GM12878 (cell line): ENCODE measurements at regions not wholly inside any gene's neighbourhood (a gene's known extent, or its start where the extent isn't known, plus 50 kb on each side); places are given as distances from the start of the nearest gene placed in this dataset.

Experiments used
- ATAC-seq: fragments of 200-7000 bp; cut with Tn5 transposase; 3 replicates; pipeline ENCODE4 v1.9.1; 2020; ENCODE audit warnings: mild to moderate bottlenecking, moderate library complexity
- BruUV-seq: library from RNA; stranded (reverse); fragments of 400-500 nt; replicated peaks from 2 replicates; lab custom pipeline; 2021; lab: Mats Ljungman, UMichigan
- CTCF ChIA-PET: fragments of 300-600 bp; sonication (Branson Sonifier 250); formaldehyde crosslinking; extraction: SDS; loops from one replicate; lab custom pipeline; 2021; ENCODE audit warnings: inconsistent platforms; lab: Yijun Ruan, JAX
- POLR2A ChIA-PET: fragments of 350-600 bp; formaldehyde crosslinking; extraction: SDS; loops from one replicate; lab custom pipeline; 2021; ENCODE audit warnings: inconsistent platforms; lab: Charles Lee
- RAD21 ChIA-PET: fragments of 300-600 bp; sonication (Branson Sonifier 250); formaldehyde crosslinking; loops from one replicate; lab custom pipeline; 2023; ENCODE audit warnings: antibody characterized with exemption; ENCODE audit not compliant: unreplicated experiment; lab: Charles Lee
- SMC1A ChIA-PET: fragments of 300-600 bp; sonication (Branson Sonifier 250); formaldehyde crosslinking; loops from one replicate; lab custom pipeline; 2023; ENCODE audit not compliant: unreplicated experiment, uncharacterized antibody; lab: Charles Lee
- DNase-seq: peaks from one replicate; pipeline ENCODE4 v3.0.0-alpha.2; 2011; ENCODE audit warnings: low read depth, low spot score
- FAIRE-seq: peaks from 3 replicates; lab custom pipeline; 2011; peaks lifted over from hg19 to GRCh38; lab: Jason Lieb, UNC
- H2AFZ ChIP-seq: 2 replicates; pipeline ENCODE4 v1.6.0; 2011; ENCODE audit warnings: low read depth, low read length, control low read depth; ENCODE audit not compliant: control insufficient read depth
- H3K27ac ChIP-seq: 2 replicates; pipeline ENCODE4 v1.5.1; 2011; ENCODE audit warnings: control low read depth; ENCODE audit not compliant: control insufficient read depth, insufficient read depth
- H3K27me3 ChIP-seq, 2 experiments: replicated peaks in 1 of 2; 2 replicates each; pipeline versions ENCODE4 v1.6.0 to v1.6.1; 2011; ENCODE audit warnings: low read length in 1 of 2; ENCODE audit not compliant: control insufficient read depth in 2 of 2, insufficient read depth in 2 of 2
- H3K36me3 ChIP-seq, 2 experiments: 2 replicates each; pipeline ENCODE4 v1.5.1; 2011; ENCODE audit warnings: low read length in 1 of 2; ENCODE audit not compliant: control insufficient read depth in 2 of 2, insufficient read depth in 2 of 2
- H3K4me1 ChIP-seq: 2 replicates; pipeline ENCODE4 v1.6.1; 2011; ENCODE audit warnings: mild to moderate bottlenecking, low read length, moderate library complexity, mixed read lengths; ENCODE audit not compliant: control insufficient read depth, insufficient read depth
- H3K4me2 ChIP-seq: 2 replicates; pipeline ENCODE4 v1.6.0; 2011; ENCODE audit warnings: control low read depth; ENCODE audit not compliant: control insufficient read depth, insufficient read depth
- H3K4me3 ChIP-seq: fragments of 200-600 bp; sonication (generic); 2 replicates; pipeline ENCODE4 v1.5.1; 2016
- H3K79me2 ChIP-seq: 2 replicates; pipeline ENCODE4 v1.6.0; 2011; ENCODE audit warnings: low read length; ENCODE audit not compliant: control insufficient read depth, insufficient read depth
- H3K9ac ChIP-seq: 2 replicates; pipeline ENCODE4 v1.8.0; 2011; ENCODE audit warnings: low read length, control low read depth, mixed read lengths; ENCODE audit not compliant: control insufficient read depth, insufficient read depth
- H3K9me3 ChIP-seq: replicated peaks from 3 replicates; pipeline ENCODE4 v1.5.1; 2011; ENCODE audit warnings: mild to moderate bottlenecking, low read length; ENCODE audit not compliant: control insufficient read depth, insufficient read depth
- H4K20me1 ChIP-seq: 2 replicates; pipeline ENCODE4 v1.6.0; 2011; ENCODE audit not compliant: control insufficient read depth, insufficient read depth
- BACH1 ChIP-seq: fragments of 450-650 bp; IDR thresholded peaks from 2 replicates; pipeline ENCODE4 v1.6.1; 2017; ENCODE audit warnings: mild to moderate bottlenecking, borderline replicate concordance
- CHD2 ChIP-seq: IDR thresholded peaks from 2 replicates; pipeline ENCODE4 v1.6.1; 2011; ENCODE audit warnings: low read depth, low read length, improper control_type of control experiment, borderline replicate concordance
- ESRRA ChIP-seq: IDR thresholded peaks from 2 replicates; pipeline ENCODE4 v1.6.1; 2012; ENCODE audit warnings: mild to moderate bottlenecking, low read length, improper control_type of control experiment
- EZH2 ChIP-seq: IDR thresholded peaks from 2 replicates; pipeline ENCODE4 v1.6.1; 2012; ENCODE audit warnings: low read depth, mild to moderate bottlenecking, control low read depth, inconsistent platforms, low read length, borderline replicate concordance; ENCODE audit not compliant: control insufficient read depth
- HDAC2 ChIP-seq: fragments of 200-600 bp; sonication (generic); IDR thresholded peaks from 2 replicates; pipeline ENCODE4 v1.6.1; 2017
- LARP7 ChIP-seq: fragments of 450-650 bp; IDR thresholded peaks from 2 replicates; pipeline ENCODE4 v1.6.1; 2017; ENCODE audit warnings: mild to moderate bottlenecking
- MYB ChIP-seq: fragments of 150-350 bp; IDR thresholded peaks from 2 replicates; pipeline ENCODE4 v1.6.1; 2014; ENCODE audit warnings: mild to moderate bottlenecking, low read depth, low read length, borderline replicate concordance
- PBX3 ChIP-seq: IDR thresholded peaks from 2 replicates; pipeline ENCODE4 v1.6.1; 2011; ENCODE audit warnings: mild to moderate bottlenecking, low read depth, low read length, moderate library complexity; ENCODE audit not compliant: insufficient replicate concordance
- POLR2AphosphoS5 ChIP-seq: IDR thresholded peaks from 2 replicates; pipeline ENCODE4 v1.6.1; 2011; ENCODE audit warnings: mild to moderate bottlenecking, low read length, inconsistent platforms
- RELA ChIP-seq: fragments of 450-650 bp; IDR thresholded peaks from 2 replicates; pipeline ENCODE4 v1.8.0; 2014; ENCODE audit warnings: borderline replicate concordance; ENCODE audit not compliant: partially characterized antibody
- SPI1 ChIP-seq: IDR thresholded peaks from 2 replicates; pipeline ENCODE4 v1.6.1; 2011; ENCODE audit warnings: low read depth, mild to moderate bottlenecking, low read length, moderate library complexity, borderline replicate concordance; ENCODE audit not compliant: insufficient read depth
- WRNIP1 ChIP-seq: IDR thresholded peaks from 2 replicates; pipeline ENCODE4 v1.6.1; 2011; ENCODE audit warnings: low read depth, low read length, improper control_type of control experiment, borderline replicate concordance
- ZSCAN29 ChIP-seq: fragments of 450-650 bp; IDR thresholded peaks from 2 replicates; pipeline ENCODE4 v1.6.1; 2017; ENCODE audit warnings: mild to moderate bottlenecking, moderate library complexity
- ZZZ3 ChIP-seq: IDR thresholded peaks from 2 replicates; pipeline ENCODE4 v1.6.1; 2011; ENCODE audit warnings: low read depth; ENCODE audit not compliant: control insufficient read depth, insufficient read length
- WGBS: methylation state at CpG from one replicate; pipeline ENCODE4 v1.1.6; 2016; ENCODE audit warnings: low lambda C conversion rate; ENCODE audit not compliant: insufficient replicate concordance, insufficient coverage; ENCODE audit errors: missing lambda C conversion rate; 5-methylcytosine and 5-hydroxymethylcytosine counted together
- in situ Hi-C: fragments of 300-500 bp; cut with MboI; formaldehyde crosslinking; loops from 9 replicates; pipeline ENCODE4 v1.14.3; 2018; ENCODE audit warnings: mixed read lengths
- intact Hi-C: fragments of 100-400 bp; cut with micrococcal nuclease; formaldehyde crosslinking; loops from one replicate; pipeline ENCODE4 v1.14.2; 2022; ENCODE audit not compliant: unreplicated experiment
- TF ChIP-seq, protein P1 (sequence below): fragments of 450-650 bp; IDR thresholded peaks from 2 replicates; pipeline ENCODE4 v1.6.1; 2017; ENCODE audit warnings: mild to moderate bottlenecking, low read depth, inconsistent platforms; ENCODE audit not compliant: poor library complexity, severe bottlenecking
- TF ChIP-seq, protein P2 (sequence below): fragments of 150-350 bp; IDR thresholded peaks from 2 replicates; pipeline ENCODE4 v1.6.1; 2016; ENCODE audit warnings: low read depth, low read length

GRCh38 chrX:38857736-38858523, 56.7 kb downstream of the MID1IP1 start:
- H3K9me3 ChIP-seq, result no peaks in the 10 kb centered on the region
- no TSS peak for BruUV-seq
- no peak for DNase-seq
- H3K4me3 ChIP-seq, result no peak overlapping the region
- no peaks in the 10 kb centered on the region for H3K4me1 ChIP-seq
- H4K20me1 ChIP-seq, result no peaks in the 10 kb centered on the region
- SMC1A ChIA-PET, result interaction anchor here (0.9 to 2.0 kb wide), 2 partner anchors 15 to 22 kb away, joined by 4 read pairs; no protein-coding TSS in a partner anchor
- TF ChIP-seq, protein P1, sequence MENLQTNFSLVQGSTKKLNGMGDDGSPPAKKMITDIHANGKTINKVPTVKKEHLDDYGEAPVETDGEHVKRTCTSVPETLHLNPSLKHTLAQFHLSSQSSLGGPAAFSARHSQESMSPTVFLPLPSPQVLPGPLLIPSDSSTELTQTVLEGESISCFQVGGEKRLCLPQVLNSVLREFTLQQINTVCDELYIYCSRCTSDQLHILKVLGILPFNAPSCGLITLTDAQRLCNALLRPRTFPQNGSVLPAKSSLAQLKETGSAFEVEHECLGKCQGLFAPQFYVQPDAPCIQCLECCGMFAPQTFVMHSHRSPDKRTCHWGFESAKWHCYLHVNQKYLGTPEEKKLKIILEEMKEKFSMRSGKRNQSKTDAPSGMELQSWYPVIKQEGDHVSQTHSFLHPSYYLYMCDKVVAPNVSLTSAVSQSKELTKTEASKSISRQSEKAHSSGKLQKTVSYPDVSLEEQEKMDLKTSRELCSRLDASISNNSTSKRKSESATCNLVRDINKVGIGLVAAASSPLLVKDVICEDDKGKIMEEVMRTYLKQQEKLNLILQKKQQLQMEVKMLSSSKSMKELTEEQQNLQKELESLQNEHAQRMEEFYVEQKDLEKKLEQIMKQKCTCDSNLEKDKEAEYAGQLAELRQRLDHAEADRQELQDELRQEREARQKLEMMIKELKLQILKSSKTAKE, result no peak
- TF ChIP-seq POLR2AphosphoS5 (no peak), MYB (no peak), HDAC2 (no peak), SPI1 (no peak), RELA (no peak), ZZZ3 (no peak), EZH2 (no peak), ZSCAN29 (no peak), ESRRA (no peak), WRNIP1 (no peak), LARP7 (no peak), CHD2 (no peak), PBX3 (no peak), BACH1 (no peak)
- TF ChIP-seq, protein P2, sequence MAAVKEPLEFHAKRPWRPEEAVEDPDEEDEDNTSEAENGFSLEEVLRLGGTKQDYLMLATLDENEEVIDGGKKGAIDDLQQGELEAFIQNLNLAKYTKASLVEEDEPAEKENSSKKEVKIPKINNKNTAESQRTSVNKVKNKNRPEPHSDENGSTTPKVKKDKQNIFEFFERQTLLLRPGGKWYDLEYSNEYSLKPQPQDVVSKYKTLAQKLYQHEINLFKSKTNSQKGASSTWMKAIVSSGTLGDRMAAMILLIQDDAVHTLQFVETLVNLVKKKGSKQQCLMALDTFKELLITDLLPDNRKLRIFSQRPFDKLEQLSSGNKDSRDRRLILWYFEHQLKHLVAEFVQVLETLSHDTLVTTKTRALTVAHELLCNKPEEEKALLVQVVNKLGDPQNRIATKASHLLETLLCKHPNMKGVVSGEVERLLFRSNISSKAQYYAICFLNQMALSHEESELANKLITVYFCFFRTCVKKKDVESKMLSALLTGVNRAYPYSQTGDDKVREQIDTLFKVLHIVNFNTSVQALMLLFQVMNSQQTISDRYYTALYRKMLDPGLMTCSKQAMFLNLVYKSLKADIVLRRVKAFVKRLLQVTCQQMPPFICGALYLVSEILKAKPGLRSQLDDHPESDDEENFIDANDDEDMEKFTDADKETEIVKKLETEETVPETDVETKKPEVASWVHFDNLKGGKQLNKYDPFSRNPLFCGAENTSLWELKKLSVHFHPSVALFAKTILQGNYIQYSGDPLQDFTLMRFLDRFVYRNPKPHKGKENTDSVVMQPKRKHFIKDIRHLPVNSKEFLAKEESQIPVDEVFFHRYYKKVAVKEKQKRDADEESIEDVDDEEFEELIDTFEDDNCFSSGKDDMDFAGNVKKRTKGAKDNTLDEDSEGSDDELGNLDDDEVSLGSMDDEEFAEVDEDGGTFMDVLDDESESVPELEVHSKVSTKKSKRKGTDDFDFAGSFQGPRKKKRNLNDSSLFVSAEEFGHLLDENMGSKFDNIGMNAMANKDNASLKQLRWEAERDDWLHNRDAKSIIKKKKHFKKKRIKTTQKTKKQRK, result no peak
- TF ChIP-seq, all 136 proteins: peak for 0
- CTCF ChIA-PET, result interaction anchor here (0.6 kb wide), 1 partner anchor 12 kb away, joined by 3 read pairs; no protein-coding TSS in a partner anchor
- H3K27me3 ChIP-seq, result no peaks in the 10 kb centered on the region
- no peak overlapping the region for H3K9ac ChIP-seq
- FAIRE-seq, result no peak
- no peaks in the 10 kb centered on the region for H3K79me2 ChIP-seq
- intact Hi-C loops, result no loop called here
- in situ Hi-C loops, result no loop called here
- no peak for ATAC-seq
- no peak overlapping the region for H3K27ac ChIP-seq
- POLR2A ChIA-PET, result no interaction called here
- H3K4me2 ChIP-seq, result no peak overlapping the region
- RAD21 ChIA-PET, result no interaction called here
- H2AFZ ChIP-seq, result no peak overlapping the region
- 13% methylated on average over 5 of the region's 5 CpGs for WGBS
- H3K36me3 ChIP-seq, result no peaks in the 10 kb centered on the region
